ENCODE measurements at regions not wholly inside any gene's neighbourhood (a gene's known extent, or its start where the extent isn't known, plus 50 kb on each side); places are given as distances from the start of the nearest gene placed in this dataset.

DNA sequence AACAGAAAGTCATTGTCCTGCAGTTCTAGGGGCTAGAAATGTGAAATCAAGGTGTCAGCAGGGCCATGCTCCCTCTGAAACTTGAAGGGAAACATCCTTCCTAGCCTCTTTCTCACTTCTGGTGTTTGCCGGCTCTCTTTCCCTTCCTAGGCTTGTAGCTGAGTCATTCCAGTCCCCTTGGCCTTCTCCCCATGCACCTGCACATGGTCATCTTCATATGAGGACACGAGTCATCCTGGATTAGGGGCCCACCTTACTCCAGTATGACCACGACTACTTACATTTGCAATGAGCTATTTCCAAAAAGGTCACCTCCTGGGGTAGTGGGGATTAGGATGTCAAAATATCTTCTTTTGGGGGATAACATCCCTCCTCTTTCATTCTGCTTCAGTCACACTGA is 168.5 kb upstream of the CXCR4 start:
- TF ChIP-seq, protein P1, sequence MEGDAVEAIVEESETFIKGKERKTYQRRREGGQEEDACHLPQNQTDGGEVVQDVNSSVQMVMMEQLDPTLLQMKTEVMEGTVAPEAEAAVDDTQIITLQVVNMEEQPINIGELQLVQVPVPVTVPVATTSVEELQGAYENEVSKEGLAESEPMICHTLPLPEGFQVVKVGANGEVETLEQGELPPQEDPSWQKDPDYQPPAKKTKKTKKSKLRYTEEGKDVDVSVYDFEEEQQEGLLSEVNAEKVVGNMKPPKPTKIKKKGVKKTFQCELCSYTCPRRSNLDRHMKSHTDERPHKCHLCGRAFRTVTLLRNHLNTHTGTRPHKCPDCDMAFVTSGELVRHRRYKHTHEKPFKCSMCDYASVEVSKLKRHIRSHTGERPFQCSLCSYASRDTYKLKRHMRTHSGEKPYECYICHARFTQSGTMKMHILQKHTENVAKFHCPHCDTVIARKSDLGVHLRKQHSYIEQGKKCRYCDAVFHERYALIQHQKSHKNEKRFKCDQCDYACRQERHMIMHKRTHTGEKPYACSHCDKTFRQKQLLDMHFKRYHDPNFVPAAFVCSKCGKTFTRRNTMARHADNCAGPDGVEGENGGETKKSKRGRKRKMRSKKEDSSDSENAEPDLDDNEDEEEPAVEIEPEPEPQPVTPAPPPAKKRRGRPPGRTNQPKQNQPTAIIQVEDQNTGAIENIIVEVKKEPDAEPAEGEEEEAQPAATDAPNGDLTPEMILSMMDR (conservative IDR thresholded peaks at IDR 0.05 in 1 of 2, IDR thresholded peaks at IDR 0.05 in 1 of 2; ENCODE audit: extremely low read depth in 1 of 2, insufficient read depth in 1 of 2, low read depth in 1 of 2, low read length in 2 of 2) = no peak
- TF ChIP-seq EZH2 (IDR thresholded peaks at IDR 0.05; ENCODE audit: borderline replicate concordance, low read length) = no peak

Data from mammary epithelial cell (primary cell).